RPMI7951 (cell line): ENCODE measurements at regions not wholly inside any gene's neighbourhood (a gene's known extent, or its start where the extent isn't known, plus 50 kb on each side); places are given as distances from the start of the nearest gene placed in this dataset.
"Not testable (repeated sequence)": the region's sequence is repeated elsewhere in the genome, so short reads cannot be mapped to it uniquely, and the experiment has no call there.

ENCODE experiments used
- DNase-seq: peaks from one replicate; pipeline ENCODE4 v3.0.0-alpha.2; 2012; ENCODE audit warnings: low read depth

DNA sequence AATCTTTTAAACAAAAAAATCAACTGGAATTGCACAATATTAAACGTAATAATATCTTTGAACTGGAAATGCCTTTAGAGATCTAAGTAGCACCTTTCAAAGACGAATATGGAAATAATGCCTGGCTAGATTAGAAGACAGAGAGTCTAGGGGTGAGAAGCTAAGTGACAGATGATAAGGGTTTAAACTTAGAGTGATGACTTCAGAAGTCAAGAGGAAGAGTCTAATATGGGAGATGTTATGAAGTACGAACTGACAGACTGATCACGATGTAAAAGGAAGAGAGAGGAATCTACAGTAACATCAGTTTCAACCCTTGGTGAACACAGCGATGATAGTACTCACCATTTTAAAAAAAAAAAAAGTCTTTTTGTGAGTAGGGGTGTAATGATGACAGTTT lies 57.9 kb downstream of the HINT1 start:
- DNase-seq, result no peak

DNA sequence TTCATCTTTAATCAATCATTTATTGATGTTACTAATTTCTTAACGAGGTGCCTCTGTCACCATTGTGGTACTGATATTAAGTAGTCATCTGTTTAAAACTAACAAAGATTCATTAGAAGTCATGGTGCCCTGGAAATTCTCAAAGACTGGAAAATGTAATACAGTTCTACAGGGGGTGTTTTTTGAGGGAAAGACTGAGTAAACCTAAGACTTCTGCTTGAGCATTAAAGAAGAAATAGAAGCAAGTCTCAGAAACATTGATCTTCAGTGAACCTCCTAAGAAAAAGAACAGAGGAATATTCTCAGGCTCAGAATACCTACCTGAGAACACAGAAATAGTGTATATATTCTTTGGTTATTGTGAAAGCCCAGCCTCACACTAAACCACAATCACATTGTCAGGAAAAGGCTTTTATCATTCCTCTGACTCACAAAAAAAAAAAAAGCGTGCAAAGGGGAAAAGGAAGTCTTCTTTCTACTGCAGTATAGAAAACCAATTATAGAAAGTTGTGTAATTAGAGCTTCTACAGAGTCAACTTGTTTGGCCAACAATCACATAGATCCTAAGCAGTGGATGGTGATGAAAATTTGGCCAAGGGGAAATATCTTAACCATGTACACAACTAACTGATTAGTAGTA lies 60.8 kb downstream of the HINT1 start:
- no peak for DNase-seq

DNA sequence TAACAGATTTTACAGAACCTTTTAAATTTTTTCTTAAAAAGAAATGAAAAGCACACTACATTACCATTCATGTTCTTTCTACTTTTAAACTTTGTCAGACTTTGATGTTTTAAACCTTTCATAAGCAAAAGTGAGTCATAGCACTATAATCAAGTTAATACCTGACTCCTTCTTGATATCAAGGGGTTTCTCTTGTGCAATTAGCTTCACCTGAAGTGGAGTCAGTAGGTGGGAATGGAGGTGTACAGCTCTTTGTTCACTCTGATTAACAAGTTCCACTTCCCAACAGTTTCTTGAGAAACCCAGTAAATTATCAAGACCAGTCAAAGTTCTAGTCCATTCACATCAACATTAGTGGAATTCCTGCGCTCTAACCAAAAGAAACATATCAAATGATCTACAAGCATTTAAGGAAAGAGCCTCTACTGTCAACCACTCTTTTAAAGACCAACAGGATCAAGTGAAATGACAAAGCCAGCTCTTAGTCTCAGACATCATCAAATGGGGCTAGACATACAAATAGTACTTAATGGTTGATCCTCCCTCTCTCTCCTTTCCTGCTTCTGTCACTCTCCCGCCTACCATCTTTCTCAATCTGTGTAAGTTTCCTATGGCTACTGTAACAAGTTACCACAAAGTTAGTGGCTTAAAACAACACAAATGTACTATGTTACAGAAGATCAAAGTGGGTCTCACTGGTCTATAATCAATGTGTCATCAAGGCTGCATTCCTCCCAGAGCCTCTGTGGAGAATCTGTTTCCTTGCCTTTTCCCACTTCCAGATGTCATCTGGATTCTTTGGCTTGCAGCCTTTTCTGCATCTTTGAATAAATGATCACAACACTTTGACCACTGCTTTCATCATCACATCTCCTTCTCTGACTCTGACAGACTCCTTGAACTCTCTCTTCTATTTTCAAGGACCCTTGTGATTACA lies 68.0 kb downstream of the HINT1 start:
- no peak for DNase-seq

DNA sequence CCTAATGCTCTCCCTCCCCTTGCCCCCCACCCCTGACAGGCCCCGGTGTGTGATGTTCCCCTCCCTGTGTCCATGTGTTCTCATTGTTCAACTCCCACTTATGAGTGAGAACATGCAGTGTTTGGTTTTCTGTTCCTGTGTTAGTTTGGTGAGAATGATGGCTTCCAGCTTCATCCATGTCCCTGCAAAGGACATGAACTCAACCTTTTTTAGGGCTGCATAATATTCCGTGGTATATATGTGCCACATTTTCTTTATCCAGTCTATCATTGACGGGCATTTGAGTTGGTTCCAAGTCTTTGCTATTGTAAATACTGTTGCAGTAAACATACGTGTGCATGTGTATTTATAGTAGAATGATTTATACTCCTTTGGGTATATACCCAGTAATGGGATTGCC lies 69.5 kb downstream of the HINT1 start:
- DNase-seq, result not testable (repeated sequence)

DNA sequence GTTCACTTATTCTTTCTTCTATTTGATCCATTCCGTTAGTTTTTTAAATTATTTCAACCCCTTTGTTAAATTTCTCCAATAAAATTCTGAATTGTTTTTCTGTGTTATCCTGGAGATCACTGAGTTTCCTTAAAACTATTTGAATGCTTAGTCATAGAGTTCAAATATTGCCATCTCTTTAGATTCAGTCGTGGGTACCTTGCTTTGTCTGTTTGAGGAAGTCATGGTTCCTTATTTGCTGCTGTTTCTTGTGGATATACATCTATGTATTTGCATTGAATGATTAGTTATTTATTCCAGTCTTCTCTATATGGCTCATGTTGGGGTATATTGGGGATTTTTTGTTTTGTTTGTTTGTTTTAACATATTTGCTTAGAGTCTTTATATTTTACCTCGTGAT lies 80.6 kb downstream of the HINT1 start:
- no peak for DNase-seq

DNA sequence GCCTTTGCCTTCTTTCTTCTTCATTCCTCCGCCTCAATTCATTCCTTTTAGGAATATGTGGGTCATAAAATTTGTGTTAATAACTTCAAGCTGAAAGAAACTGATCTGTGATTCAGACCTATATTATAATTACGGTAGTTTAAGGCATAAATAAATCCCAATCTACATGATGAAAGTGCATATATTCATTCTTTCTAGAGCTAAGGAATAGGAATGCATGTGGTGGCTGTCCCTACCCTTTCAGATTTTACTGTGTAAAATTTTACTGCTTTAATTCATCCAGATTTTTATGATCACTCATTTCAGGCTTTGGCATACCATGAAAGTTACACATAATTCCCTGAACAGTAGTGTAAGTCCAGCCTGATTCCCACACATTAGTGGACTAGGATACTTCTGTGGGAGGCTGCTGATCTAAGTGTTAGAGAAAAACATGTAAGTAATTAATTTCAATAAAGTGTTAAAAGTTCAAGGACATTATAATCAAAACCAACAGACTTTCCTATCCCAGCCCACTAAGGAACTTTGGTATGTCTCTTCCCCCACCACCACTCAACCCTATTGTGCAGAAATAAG lies 83.1 kb downstream of the HINT1 start:
- no peak for DNase-seq

DNA sequence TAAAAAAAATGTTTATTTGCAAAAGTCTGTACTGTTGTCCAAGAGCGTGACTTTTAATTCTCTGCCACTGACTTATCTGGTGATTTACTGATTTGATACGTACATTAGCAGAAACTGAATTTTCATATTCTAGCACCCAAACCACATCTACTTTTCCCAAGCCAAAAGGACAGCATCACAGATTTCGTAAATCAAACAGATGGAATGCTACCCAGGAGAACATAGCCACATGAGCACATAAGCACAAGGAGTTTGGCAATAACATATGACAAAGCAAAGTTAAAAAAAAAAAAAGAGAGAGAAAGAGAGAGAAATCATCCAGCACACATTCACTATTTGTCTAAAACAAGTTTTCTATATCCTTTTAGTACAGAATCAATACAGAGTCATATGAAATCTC lies 83.7 kb downstream of the HINT1 start:
- DNase-seq, result no peak

DNA sequence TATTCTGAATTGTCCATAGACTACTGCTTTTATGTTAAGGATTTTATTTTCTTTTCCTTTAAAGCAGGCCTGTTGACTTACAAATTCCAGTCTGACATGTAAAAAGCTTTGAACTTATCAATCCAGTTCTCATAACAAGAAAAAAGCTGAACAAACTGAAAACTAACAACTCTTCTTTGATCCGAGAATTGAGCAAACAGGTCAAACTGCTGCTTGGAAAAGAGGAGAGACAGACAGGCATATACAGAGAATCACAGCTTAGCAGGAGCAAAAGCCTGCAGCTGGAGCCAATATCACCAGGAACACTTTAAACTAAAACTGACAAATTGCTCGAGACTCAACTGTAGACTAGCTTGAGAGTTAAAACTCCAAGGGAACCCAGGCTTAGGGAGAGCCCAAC lies 85.8 kb downstream of the HINT1 start:
- DNase-seq, result no peak

DNA sequence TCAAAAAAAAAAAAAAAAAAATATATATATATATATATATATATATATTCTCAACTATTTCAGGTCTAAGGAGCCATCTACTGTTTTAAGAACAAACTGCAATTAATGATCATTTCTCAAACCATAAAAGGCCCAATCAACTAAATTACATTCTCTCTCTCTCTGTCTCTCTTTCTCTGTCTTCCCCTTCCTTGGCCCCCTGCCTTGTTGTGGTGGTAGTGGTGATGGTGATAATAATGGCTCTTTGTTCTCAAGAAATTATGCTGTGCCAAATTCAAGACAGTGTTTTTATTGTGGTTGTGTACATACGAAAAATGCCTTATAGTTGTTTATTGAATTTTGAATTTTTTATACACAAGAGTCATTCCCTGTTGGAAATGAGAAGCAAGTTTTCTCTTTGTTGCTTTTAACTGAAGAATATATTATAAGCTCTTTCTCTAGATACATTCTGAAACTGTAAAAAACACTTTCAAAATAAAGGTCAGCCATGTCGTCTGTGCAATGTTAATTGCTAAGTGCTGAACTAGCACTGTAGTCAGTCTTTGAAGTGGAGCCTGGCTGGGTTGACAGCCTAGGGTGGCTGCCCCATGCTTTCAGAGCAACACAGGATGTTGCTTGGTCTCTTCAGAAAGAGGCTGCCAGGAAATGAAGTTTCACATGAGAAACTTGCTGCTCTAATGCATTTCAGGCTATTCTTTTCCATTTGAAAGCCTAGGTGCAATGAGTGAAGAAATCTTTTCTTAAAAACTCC lies 96.0 kb downstream of the HINT1 start:
- DNase-seq, result no peak

DNA sequence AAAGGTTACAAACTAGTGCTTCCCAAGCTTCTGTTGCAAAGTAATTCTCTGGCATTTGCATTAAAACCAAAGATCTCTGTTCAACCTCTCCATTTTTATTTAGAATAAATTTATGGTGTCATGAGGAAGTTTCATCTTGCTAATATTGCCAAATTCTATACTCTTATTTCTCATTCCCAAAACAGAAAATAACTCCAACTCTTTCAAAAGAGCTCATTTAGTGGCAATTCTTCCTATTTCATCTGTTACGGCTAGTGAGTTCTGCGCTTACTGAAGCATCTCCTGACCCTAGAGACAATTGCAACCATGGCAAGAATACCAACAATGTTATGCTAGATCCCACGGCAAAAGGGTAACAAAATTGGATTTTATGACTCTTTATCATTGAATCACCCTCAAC lies 97.0 kb downstream of the HINT1 start:
- DNase-seq, result no peak

DNA sequence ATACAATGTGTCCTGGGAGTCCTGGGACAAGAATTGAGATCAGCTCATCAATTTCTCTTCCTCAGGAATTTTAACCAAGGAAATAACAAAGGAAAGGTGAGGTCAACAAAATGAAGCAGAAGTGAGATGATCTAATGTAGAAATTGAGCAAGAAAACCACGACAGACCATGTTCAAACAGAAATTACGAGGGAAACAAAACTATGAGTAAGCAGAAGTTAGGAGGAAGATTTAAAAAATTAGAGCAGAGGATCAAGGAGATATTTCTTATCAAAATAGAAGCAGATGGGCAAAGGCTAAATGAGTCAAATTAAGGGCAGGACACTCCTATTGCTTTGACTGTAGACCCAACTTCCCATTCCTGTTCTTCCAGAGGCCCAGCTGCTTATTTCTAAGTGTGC lies 97.4 kb downstream of the HINT1 start:
- no peak for DNase-seq

DNA sequence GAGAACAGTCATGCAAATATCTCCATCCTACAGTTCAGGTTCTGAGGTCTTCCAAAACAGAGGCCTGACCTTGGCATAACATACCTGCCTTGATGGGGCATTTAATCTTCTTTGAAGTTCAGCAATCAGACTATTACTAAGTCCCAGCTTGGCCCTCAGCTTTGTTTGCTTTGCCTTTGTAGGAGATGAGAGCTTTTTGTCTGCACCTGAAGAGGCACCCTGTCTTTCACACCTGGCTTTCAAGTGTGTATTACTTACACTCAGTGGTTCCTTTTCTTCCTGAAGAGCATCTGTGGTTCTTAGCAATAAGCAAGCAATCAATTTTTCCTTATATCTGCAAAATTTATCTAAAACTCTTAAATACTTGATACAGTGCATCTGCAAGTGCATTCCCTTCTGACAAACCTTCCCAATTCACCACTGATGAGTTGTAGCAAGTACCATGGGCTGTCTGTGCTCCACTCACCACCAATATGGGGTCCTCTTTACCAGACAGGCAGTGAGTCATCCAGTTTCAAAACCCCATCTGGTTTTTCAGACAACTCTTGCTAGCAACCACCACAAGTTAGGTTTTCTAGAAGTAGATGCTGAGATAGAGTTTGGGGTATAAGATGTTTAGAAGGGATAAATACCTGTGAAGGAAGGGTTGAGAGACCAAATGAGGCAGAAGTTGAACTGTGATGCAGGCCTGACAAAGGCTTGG lies 100.2 kb downstream of the HINT1 start:
- no peak for DNase-seq

DNA sequence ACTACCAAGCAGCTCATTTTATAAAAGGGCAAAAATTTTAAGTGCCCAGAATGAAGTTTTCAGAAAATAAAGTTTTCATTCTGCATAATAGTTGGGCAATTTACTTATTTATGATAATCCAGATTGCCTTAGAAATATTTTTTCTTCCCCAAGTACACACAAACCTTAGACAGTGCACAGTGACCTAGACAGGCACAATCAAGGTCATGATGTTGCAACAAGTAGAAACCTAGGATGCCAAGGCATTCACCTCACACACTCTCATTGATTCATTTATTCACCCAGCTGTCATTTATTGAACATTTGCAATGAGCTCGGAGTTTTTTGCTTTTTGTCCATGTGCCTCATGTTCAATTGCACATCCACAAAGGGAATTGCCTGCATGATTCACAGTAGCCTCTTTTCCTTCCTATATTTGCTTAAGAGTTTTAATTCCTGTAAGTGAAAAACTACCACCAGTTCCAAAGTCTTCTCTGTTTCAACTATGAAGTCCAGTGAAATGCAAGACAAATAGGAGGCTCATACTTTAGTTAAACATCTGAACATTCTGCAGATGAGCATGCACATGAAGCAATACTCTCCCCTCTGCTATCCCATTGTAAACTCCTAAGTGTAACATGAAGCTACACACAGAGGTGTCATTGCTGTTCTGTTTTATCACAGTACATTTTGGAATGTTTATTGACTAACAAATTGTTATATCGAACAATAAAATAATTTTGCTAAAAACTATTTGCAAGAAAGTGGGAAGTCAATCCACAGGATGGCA lies 122.9 kb downstream of the HINT1 start:
- no peak for DNase-seq

DNA sequence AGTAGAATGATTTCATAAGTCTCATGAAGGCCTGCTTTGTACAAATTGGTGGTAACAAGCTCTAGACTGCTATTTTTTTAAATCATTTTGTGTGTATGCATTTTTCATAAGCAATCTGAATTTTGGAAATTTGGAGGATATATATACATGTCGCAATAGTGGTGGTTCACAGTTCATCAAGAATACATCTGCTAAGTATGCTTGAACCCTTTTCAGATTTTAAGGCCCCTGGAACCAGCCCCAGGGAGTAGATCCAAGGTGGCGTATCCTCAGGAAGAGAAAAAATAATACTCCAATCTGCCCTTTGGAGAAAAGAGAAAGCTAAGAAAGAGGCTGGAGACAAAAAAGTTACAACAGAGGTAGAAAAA lies 141.6 kb downstream of the HINT1 start:
- DNase-seq, result no peak

DNA sequence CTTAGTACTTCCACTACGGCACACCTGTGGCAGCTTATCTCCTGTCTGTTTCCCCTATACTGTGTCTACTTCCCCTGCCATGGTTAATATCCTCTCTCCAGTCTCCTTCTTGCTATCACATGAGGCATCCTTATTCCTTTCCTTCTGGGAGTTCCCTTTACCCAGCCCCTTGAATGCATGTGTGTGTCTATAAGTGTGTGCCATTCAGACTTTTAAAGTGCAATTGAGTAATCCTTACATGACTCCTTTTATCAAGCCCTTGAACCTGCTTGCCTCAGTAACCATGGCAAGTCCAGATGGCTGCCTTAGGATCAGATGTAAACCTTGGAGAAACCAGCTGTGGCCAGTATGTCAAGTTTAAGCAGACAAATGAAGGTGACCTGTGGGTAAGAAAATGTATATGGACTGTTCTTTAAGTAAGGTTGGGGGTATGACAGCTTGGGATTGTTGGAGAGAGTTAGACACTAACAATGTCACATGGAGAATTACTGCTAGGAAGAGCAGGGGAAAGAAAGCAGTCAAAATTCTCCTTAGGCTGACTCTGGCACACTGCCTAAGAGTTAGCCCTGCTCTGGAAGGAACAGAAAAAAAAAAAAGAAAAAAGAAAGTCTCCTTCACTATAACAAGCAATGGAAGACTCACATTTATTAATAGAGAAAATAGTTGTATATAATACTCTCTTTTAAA lies 142.1 kb downstream of the HINT1 start:
- DNase-seq, result no peak

DNA sequence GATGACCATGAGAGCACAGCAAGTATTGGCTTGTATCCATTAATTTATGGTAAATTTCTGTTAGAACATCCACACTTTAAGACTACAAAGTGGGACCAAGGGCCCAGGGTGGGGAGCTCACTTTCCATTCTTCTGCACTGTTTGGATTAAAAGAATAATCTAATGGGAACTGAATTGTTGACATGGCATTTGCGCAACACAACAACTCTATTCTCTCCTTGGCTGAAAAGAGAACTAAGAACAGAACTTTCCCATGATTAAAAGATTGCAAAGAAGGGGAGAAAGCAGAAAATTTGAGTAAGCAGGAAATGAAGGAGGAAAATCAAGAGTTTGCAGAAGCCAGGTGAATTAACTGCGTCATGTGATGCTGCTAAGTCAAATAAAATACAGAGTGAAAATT lies 143.4 kb downstream of the HINT1 start:
- DNase-seq, result no peak

DNA sequence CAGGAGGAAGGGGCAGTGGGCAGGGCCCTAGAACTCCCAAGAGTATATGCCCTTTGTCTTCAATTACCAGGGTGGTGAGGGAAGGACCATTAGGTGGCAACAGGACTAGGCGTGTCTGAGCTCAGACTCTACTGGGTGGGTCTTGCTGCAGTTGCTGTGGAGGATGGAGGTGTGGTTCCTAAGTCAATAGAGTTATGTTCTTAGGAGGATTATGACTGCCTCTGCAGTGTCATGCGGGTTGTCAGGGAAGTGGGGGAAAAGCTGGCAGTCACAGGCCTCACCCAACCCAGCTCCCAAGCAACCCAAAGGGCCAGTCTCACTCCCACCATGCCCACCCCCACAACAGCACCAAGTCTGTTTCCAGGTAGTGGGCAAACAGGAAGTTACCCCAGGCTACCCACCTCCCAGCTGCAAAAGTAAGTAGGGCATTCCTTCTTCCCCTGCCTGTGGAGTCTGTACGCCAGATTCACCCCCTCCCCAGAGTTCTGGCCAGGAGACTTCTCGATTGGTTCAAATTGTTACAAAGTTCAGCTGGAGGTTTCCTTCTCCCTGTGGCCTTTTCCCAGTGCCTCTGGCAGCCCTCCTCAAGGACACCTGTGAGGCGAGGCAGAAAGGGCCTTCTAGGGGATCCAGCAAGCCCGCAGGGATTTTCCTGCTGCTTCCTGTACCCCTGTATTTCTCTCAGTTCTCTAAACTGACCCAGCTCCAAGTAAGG lies 145.3 kb downstream of the HINT1 start:
- no peak for DNase-seq

DNA sequence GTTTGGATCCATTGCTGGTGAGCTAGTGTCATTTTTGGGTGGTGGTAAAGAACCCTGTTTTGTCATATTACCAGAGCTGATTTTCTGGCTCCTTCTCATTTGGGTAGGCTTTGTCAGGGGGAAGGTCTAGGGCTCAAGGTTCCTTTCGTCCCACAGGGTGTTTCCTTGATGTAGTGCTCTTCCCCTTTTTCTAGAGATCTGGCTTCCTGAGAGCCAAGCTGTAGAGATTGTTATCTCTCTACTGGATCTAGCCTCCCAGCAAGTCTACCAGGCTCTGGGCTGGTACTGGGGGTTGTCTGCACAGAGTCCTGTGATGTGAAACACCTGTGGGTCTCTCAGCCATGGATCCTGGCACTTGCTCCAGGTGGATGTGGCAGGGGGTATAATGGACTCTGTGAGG lies 145.9 kb downstream of the HINT1 start:
- no peak for DNase-seq

DNA sequence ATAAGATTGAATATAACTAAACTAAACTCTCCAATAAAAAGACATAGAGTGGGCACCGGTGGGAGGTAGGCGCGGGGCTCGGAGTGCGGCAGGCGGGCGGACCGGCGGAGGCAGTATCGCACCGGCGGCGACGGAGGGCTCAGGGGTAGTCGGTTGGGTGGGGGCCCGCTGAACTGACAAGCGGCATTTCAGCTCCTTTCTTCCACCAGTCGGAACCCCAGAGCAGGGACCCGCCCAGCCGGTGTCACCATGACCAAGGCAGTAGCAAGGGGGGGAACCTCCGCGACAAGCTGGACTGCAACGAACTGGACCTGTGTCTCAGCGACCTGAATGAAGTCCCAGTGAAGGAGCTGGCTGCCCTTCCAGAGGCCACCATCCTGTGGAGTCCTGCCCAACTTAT lies 156.7 kb downstream of the HINT1 start:
- DNase-seq, result no peak
